Bronchial epithelial cell (primary cell): ENCODE measurements at regions not wholly inside any gene's neighbourhood (a gene's known extent, or its start where the extent isn't known, plus 50 kb on each side); places are given as distances from the start of the nearest gene placed in this dataset.
"Not testable (repeated sequence)": the region's sequence is repeated elsewhere in the genome, so short reads cannot be mapped to it uniquely, and the experiment has no call there.

Experiments used
- DNase-seq: peaks from one replicate; pipeline ENCODE4 v3.0.0-alpha.2; 2010; ENCODE audit warnings: low read depth
- FAIRE-seq: peaks from 2 replicates; lab custom pipeline; 2011; peaks lifted over from hg19 to GRCh38; lab: Jason Lieb, UNC
- H3K27me3 ChIP-seq: 2 replicates; pipeline ENCODE4 v1.5.1; 2011; ENCODE audit warnings: low read length; ENCODE audit not compliant: control insufficient read depth, insufficient read depth
- H3K36me3 ChIP-seq: 2 replicates; pipeline ENCODE4 v1.5.1; 2011; ENCODE audit warnings: low read length; ENCODE audit not compliant: control insufficient read depth, insufficient read depth
- H3K4me3 ChIP-seq: 2 replicates; pipeline ENCODE4 v1.5.1; 2011; ENCODE audit warnings: mild to moderate bottlenecking, low read depth, low read length, control low read depth
- TF ChIP-seq, protein P1 (sequence below): IDR thresholded peaks from 2 replicates; pipeline ENCODE4 v1.5.1; 2011; ENCODE audit warnings: mild to moderate bottlenecking, moderate library complexity, low read length, control low read depth, inconsistent platforms; ENCODE audit not compliant: insufficient read depth, severe bottlenecking

DNA sequence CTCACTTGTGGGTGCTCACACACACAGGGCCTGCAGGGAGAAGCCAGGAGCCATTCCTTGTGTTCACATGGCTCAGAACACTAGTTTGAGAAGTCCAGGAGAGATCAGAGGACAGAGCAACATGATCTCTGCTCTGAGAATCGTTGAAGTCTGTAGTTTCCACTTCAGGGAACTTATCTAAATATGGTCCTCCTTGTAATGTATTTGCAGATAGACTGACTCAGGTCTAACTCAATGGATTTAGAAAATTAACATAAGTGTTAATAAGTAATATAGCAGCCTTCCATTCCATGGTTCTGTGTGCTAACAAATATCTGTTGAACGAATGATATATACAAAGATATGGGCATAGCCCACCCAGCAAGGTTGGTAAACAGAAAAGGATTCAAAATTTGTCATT lies 119.8 kb upstream of the STARD13 start:
- H3K27me3 ChIP-seq, result no peaks in the 10 kb centered on the region
- no peak for FAIRE-seq
- H3K36me3 ChIP-seq, result no peaks in the 10 kb centered on the region
- TF ChIP-seq, protein P1, sequence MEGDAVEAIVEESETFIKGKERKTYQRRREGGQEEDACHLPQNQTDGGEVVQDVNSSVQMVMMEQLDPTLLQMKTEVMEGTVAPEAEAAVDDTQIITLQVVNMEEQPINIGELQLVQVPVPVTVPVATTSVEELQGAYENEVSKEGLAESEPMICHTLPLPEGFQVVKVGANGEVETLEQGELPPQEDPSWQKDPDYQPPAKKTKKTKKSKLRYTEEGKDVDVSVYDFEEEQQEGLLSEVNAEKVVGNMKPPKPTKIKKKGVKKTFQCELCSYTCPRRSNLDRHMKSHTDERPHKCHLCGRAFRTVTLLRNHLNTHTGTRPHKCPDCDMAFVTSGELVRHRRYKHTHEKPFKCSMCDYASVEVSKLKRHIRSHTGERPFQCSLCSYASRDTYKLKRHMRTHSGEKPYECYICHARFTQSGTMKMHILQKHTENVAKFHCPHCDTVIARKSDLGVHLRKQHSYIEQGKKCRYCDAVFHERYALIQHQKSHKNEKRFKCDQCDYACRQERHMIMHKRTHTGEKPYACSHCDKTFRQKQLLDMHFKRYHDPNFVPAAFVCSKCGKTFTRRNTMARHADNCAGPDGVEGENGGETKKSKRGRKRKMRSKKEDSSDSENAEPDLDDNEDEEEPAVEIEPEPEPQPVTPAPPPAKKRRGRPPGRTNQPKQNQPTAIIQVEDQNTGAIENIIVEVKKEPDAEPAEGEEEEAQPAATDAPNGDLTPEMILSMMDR, result no peak
- H3K4me3 ChIP-seq, result no peak overlapping the region
- no peak for DNase-seq

DNA sequence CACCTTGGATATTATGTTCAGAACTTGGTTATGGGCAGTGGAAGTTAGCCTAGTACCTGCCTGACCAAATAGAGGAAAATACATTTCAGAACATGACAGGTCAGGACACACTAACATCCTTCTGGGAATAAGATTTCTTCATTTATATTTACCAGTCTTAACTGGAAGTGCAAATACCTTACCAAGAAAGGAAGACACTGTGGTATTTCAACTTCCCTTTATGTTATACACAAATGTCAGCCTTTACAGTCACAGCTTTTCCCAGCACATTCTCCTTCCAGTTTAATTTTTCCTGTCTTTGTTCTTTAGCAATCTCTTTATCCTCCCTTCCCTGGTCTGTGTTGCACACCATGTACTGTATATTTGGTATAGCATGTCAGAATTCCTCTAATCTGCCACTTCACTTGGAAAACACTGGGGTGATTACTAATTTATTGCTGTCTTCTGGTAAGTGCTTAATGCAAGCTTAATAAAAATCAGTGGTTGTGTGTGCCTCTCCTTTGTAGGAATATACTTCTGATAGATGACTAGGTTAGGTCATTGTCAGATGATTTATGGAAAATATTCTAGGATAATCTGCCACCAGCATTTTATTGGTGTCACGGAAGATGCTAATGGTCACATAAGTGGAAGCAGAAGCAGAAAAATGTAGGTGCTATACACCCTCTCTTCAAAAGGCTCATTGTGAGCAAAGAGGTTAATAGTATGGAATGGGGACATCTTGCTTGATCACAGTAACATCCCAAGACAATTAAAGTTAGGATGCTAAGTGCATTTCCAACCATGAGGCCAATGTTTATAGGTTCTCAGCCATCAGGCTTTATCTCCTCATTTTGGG lies 124.3 kb upstream of the STARD13 start:
- Histone ChIP-seq H3K4me3 (no peak overlapping the region), H3K36me3 (no peaks in the 10 kb centered on the region), H3K27me3 (no peaks in the 10 kb centered on the region)
- TF ChIP-seq, protein P1, result no peak
- peak; percentile 80 for FAIRE-seq
- DNase-seq, result no peak

DNA sequence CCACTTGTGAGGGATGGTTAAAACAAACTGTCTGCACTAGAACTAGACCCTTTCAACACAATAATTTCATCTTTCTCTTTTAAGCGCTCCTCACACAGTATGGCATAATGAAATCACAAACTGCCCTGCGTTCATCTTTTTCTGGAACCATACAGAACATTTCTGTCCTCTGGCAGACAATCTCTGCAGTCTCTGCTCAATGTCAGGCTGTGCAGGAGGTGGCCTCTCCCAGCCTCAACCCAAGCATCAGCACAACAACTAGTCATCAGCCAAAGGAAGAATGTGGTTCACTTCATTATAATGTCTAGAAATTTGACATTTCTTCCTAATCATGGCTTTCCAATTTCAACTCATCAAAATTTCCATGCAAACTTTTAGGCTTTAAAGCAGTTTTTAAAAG lies 125.1 kb upstream of the STARD13 start:
- Histone ChIP-seq H3K27me3 (no peaks in the 10 kb centered on the region), H3K4me3 (no peak overlapping the region), H3K36me3 (no peaks in the 10 kb centered on the region)
- TF ChIP-seq, protein P1, result no peak
- FAIRE-seq (no peak), DNase-seq (no peak)

DNA sequence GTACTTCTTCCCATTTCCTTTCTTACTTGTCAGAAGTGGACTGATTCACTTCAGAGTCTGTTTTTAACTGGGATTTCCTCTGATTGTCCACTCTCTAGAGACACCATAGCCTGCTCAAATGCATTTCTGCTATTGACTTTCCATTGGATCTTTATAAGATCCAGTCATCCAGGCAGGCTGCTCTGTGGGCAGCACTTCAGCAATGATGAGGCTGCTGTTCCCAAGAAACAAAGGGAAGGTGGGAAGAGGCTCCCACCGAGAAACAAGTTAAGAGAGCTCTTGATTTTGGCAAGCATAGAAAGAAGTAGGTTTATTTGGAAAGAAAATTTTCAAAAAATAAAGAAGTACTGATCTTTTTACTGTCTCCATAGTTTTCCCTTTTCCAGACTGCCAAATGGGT lies 125.8 kb upstream of the STARD13 start:
- no peaks in the 10 kb centered on the region for H3K36me3 ChIP-seq
- H3K4me3 ChIP-seq, result no peak overlapping the region
- DNase-seq, result no peak
- no peak for FAIRE-seq
- TF ChIP-seq, protein P1, result no peak
- H3K27me3 ChIP-seq, result no peaks in the 10 kb centered on the region

DNA sequence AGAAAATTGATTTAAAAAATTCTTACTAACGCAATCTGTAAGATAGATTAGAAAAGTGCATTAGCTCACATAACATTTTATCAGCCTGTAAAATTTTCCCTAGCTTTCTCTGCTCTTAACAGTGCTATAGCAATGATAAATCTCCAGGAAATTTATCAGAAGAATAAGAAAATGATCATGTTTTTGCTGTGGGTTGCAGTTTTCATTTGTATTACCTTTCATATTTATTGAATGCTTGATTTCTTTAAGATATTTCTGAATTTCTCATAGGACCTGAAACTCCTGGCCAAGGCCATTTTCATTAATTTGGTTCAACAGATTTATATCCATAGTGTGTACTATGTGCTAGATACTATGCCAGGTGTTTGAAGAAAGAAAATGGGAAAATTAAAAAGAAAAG lies 130.3 kb upstream of the STARD13 start:
- TF ChIP-seq, protein P1, result no peak

DNA sequence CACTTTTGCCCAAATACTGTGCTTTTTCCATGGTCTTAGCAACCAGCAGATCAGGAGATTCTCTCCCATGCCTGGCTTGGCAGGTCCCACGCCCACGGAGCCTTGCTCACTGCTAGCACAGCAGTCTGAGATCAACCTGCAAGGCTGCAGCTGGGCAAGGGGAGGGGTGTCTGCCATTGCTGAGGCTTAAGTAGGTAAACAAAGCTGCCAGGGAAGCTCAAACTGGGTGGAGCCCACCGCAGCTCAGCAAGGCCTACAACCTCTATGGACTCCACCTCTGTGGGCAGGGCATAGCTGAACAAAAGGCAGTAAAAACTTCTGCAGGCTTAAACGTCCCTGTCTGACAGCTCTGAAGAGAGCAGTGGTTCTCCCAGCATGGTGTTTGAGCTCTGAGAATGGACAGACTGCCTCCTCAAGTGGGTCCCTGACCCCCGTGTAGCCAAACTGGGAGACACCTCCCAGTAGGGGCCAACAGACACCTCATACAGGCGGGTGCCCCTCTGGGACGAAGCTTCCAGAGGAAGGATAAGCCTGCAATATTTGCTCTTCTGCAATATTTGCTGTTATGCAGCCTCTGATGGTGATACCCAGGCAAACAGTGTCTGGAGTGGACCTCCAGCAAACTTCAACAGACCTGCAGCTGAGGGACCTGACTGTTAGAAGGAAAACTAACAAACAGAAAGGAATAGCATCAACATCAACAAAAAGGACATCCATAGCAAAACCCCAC lies 132.8 kb upstream of the STARD13 start:
- H3K27me3 ChIP-seq, H3K36me3 ChIP-seq, FAIRE-seq, H3K4me3 ChIP-seq: not testable (repeated sequence)
- peak; percentile 5 for DNase-seq

More for the DNA sequence above, 130.3 kb upstream of the STARD13 start:
- DNase-seq (no peak), FAIRE-seq (no peak)
- no peaks in the 10 kb centered on the region for H3K36me3 ChIP-seq
- H3K27me3 ChIP-seq, result no peaks in the 10 kb centered on the region
- no peak overlapping the region for H3K4me3 ChIP-seq

DNA sequence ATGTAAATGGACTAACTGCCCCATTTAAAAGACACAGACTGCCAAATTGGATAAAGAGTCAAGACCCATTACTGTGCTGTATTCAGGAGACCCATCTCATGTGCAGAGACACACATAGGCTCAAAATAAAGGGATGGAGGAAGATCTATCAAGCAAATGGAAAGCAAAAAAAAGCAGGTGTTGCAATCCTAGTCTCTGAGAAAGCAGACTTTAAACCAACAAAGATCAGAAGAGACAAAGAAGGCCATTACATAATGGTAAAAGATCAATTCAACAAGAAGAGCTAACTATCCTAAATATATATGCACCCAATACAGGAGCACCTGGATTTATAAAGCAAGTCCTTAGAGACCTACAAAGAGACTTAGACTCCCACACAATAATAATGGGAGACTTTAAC lies 134.6 kb upstream of the STARD13 start:
- not testable (repeated sequence) for FAIRE-seq, H3K27me3 ChIP-seq, H3K4me3 ChIP-seq, DNase-seq, H3K36me3 ChIP-seq
